ENCODE measurements at regions not wholly inside any gene's neighbourhood (a gene's known extent, or its start where the extent isn't known, plus 50 kb on each side); places are given as distances from the start of the nearest gene placed in this dataset.

DNA sequence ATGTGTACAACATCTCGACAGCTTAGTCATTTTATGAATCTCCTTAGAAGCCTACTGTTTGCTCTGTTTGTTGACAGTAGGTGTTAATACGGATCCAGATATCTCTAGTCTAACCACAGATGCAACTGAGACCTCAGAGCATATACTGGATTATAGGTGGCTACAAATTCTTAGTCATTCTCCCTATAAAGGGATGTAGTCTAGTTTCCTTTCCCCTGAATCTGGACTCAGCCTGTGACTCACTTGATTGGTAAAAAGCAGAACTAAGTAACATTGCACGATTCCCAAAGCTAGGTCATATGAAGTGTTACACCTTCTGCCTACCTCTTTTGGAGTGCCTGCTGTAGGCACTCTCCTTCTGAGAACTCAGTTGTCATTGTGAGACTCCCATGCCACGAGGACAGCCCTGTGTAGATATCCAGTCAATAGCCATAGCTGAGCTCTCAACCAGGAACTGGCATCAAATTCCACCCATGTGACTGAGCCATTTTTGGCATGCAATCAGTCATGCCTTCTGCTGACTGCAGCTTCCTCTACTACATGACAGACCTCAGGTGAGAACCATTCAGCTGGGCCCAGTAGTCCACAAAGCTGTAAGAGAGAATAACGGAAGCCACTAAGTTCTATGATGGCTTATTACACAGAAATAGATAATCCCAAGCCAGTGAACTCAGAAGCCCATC is 135.9 kb upstream of the CHRM3 start:
- TF ChIP-seq POLR2AphosphoS5 (IDR thresholded peaks at IDR 0.05; ENCODE audit: insufficient read depth, low read depth, low read length) (no peak), FOS (IDR thresholded peaks at IDR 0.05; ENCODE audit: borderline replicate concordance, insufficient read depth, low read length) (no peak), GATA2 (IDR thresholded peaks at IDR 0.05; ENCODE audit: insufficient read depth, insufficient read length, low read depth, low read length) (no peak), JUN (IDR thresholded peaks at IDR 0.05; ENCODE audit: borderline replicate concordance, insufficient read depth, insufficient read length, low read depth) (no peak), POLR2A (IDR thresholded peaks at IDR 0.05; ENCODE audit: low read depth, low read length) (no peak), EZH2 (IDR thresholded peaks at IDR 0.05; ENCODE audit: borderline replicate concordance, low read depth, low read length, severe bottlenecking) (no peak), MYC (IDR thresholded peaks at IDR 0.05; ENCODE audit: low read depth, low read length) (no peak)
- TF ChIP-seq, protein P1, sequence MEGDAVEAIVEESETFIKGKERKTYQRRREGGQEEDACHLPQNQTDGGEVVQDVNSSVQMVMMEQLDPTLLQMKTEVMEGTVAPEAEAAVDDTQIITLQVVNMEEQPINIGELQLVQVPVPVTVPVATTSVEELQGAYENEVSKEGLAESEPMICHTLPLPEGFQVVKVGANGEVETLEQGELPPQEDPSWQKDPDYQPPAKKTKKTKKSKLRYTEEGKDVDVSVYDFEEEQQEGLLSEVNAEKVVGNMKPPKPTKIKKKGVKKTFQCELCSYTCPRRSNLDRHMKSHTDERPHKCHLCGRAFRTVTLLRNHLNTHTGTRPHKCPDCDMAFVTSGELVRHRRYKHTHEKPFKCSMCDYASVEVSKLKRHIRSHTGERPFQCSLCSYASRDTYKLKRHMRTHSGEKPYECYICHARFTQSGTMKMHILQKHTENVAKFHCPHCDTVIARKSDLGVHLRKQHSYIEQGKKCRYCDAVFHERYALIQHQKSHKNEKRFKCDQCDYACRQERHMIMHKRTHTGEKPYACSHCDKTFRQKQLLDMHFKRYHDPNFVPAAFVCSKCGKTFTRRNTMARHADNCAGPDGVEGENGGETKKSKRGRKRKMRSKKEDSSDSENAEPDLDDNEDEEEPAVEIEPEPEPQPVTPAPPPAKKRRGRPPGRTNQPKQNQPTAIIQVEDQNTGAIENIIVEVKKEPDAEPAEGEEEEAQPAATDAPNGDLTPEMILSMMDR (IDR thresholded peaks at IDR 0.05; ENCODE audit: extremely low read depth in 1 of 2, insufficient read depth in 1 of 2, low read depth in 1 of 2, low read length in 2 of 2), result no peak
- TF ChIP-seq, protein P2, sequence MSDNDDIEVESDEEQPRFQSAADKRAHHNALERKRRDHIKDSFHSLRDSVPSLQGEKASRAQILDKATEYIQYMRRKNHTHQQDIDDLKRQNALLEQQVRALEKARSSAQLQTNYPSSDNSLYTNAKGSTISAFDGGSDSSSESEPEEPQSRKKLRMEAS (IDR thresholded peaks at IDR 0.05; ENCODE audit: insufficient read depth, insufficient read length), result no peak

All from endothelial cell of umbilical vein (primary cell).